22Rv1 (cell line): ENCODE measurements at regions not wholly inside any gene's neighbourhood (a gene's known extent, or its start where the extent isn't known, plus 50 kb on each side); places are given as distances from the start of the nearest gene placed in this dataset.
"Not testable (repeated sequence)": the region's sequence is repeated elsewhere in the genome, so short reads cannot be mapped to it uniquely, and the experiment has no call there.

Experiments used
- H3K27ac ChIP-seq: fragments of 450-650 bp; 2 replicates; pipeline ENCODE4 v1.5.1; 2017
- CTCF ChIP-seq: fragments of 450-650 bp; IDR thresholded peaks from 2 replicates; pipeline ENCODE4 v1.5.1; 2017; ENCODE audit warnings: mild to moderate bottlenecking
- ZFX ChIP-seq: fragments of 450-650 bp; IDR thresholded peaks from 2 replicates; pipeline ENCODE4 v1.6.1; 2017; ENCODE audit warnings: antibody characterized with exemption, borderline replicate concordance

- TF ChIP-seq CTCF, result no peak
- TF ChIP-seq ZFX, result no peak
- no peak overlapping the region for H3K27ac ChIP-seq
Observed at GRCh38 chr1:59204001-59204400, 92.9 kb upstream of the FGGY start.

GRCh38 chr1:59206616-59207015 is 90.3 kb upstream of the FGGY start:
- H3K27ac ChIP-seq, result not testable (repeated sequence)

GRCh38 chr1:59210430-59210829 is 86.5 kb upstream of the FGGY start:
- H3K27ac ChIP-seq, result not testable (repeated sequence)

GRCh38 chr1:59212706-59213105 is 84.2 kb upstream of the FGGY start:
- TF ChIP-seq CTCF, result no peak
- no peak for TF ChIP-seq ZFX
- H3K27ac ChIP-seq, result no peak overlapping the region

- TF ChIP-seq ZFX (no peak), CTCF (no peak)
- no peak overlapping the region for H3K27ac ChIP-seq
Observed at GRCh38 chr1:59214248-59215208, 82.4 kb upstream of the FGGY start.

- TF ChIP-seq CTCF (no peak), ZFX (no peak)
- H3K27ac ChIP-seq, result no peak overlapping the region
Observed at GRCh38 chr1:59215766-59216291, 81.1 kb upstream of the FGGY start.

- H3K27ac ChIP-seq, result not testable (repeated sequence)
Observed at GRCh38 chr1:59217439-59217838, 79.5 kb upstream of the FGGY start.

- no peak overlapping the region for H3K27ac ChIP-seq
- TF ChIP-seq CTCF (no peak), ZFX (no peak)
Observed at GRCh38 chr1:59218521-59219236, 78.2 kb upstream of the FGGY start.
